ENCODE measurements at regions not wholly inside any gene's neighbourhood (a gene's known extent, or its start where the extent isn't known, plus 50 kb on each side); places are given as distances from the start of the nearest gene placed in this dataset.
"Not testable (repeated sequence)": the region's sequence is repeated elsewhere in the genome, so short reads cannot be mapped to it uniquely, and the experiment has no call there.

GRCh38 chr15:99454941-99455788 lies 110.6 kb upstream of the MEF2A start:
- H3K9me3 ChIP-seq = peaks cover 22% of the 10 kb centered on the region
- H3K4me2 ChIP-seq = peak overlapping the region; percentile 94
- H3K27ac ChIP-seq = peak overlapping the region; percentile 91
- no peak for TF ChIP-seq Cebpa-rat (IDR thresholded peaks at IDR 0.05)
- peaks cover 70% of the 10 kb centered on the region for H3K4me1 ChIP-seq
- no peaks in the 10 kb centered on the region for H4K20me1 ChIP-seq
- H3K27me3 ChIP-seq = no peaks in the 10 kb centered on the region
- H3K4me3 ChIP-seq = no peak overlapping the region
- H3K9ac ChIP-seq = peak overlapping the region; percentile 47
- H3K36me3 ChIP-seq = no peaks in the 10 kb centered on the region

GRCh38 chr15:99455789-99456160 lies 110.0 kb upstream of the MEF2A start:
- no peak overlapping the region for H3K9ac ChIP-seq
- H3K27me3 ChIP-seq = no peaks in the 10 kb centered on the region
- H3K27ac ChIP-seq = 0 out of 2 replicates have a peak overlapping the region, but pooled peaks have one; percentile 91
- H3K36me3 ChIP-seq = no peaks in the 10 kb centered on the region
- peak overlapping the region; percentile 94 for H3K4me2 ChIP-seq
- TF ChIP-seq Cebpa-rat (IDR thresholded peaks at IDR 0.05) = no peak
- peaks cover 67% of the 10 kb centered on the region for H3K4me1 ChIP-seq
- peaks cover 27% of the 10 kb centered on the region for H3K9me3 ChIP-seq
- no peak overlapping the region for H3K4me3 ChIP-seq
- no peaks in the 10 kb centered on the region for H4K20me1 ChIP-seq

GRCh38 chr15:99464137-99464536 lies 101.6 kb upstream of the MEF2A start:
- Histone ChIP-seq H3K27ac (no peak overlapping the region), H3K4me3 (no peak overlapping the region), H3K27me3 (no peaks in the 10 kb centered on the region), H3K4me2 (no peak overlapping the region), H3K9ac (no peak overlapping the region), H3K4me1 (peaks cover 11% of the 10 kb centered on the region; the same call in 1 of the 2 replicates), H4K20me1 (no peaks in the 10 kb centered on the region), H3K9me3 (peaks cover 55% of the 10 kb centered on the region), H3K36me3 (no peaks in the 10 kb centered on the region)
- TF ChIP-seq Cebpa-rat (IDR thresholded peaks at IDR 0.05) = no peak

GRCh38 chr15:99466701-99467337 lies 99.0 kb upstream of the MEF2A start:
- H3K9me3 ChIP-seq = peaks cover 41% of the 10 kb centered on the region
- H3K27ac ChIP-seq = peak overlapping the region; percentile 16; the same call in 1 of the 2 replicates
- no peak overlapping the region for H3K4me3 ChIP-seq
- H3K9ac ChIP-seq = no peak overlapping the region
- no peaks in the 10 kb centered on the region for H4K20me1 ChIP-seq
- no peak overlapping the region for H3K4me2 ChIP-seq
- no peaks in the 10 kb centered on the region for H3K4me1 ChIP-seq
- no peaks in the 10 kb centered on the region for H3K27me3 ChIP-seq
- H3K36me3 ChIP-seq = no peaks in the 10 kb centered on the region
- TF ChIP-seq Cebpa-rat (IDR thresholded peaks at IDR 0.05) = no peak

- no peak for TF ChIP-seq Cebpa-rat (IDR thresholded peaks at IDR 0.05)
- Histone ChIP-seq H3K4me1 (no peaks in the 10 kb centered on the region), H3K4me3 (no peak overlapping the region), H3K27ac (peak overlapping the region; percentile 16; the same call in 1 of the 2 replicates), H3K27me3 (no peaks in the 10 kb centered on the region), H3K9ac (no peak overlapping the region), H3K4me2 (no peak overlapping the region), H4K20me1 (no peaks in the 10 kb centered on the region), H3K36me3 (no peaks in the 10 kb centered on the region), H3K9me3 (peaks cover 36% of the 10 kb centered on the region)
These were observed 98.5 kb upstream of the MEF2A start for GRCh38 chr15:99467338-99467720.

- peaks cover 6% of the 10 kb centered on the region for H3K4me1 ChIP-seq
- no peak overlapping the region for H3K4me3 ChIP-seq
- H3K9ac ChIP-seq = no peak overlapping the region
- no peaks in the 10 kb centered on the region for H3K36me3 ChIP-seq
- peaks cover 36% of the 10 kb centered on the region for H3K9me3 ChIP-seq
- no peak overlapping the region for H3K4me2 ChIP-seq
- TF ChIP-seq Cebpa-rat (IDR thresholded peaks at IDR 0.05) = no peak
- H4K20me1 ChIP-seq = no peaks in the 10 kb centered on the region
- H3K27ac ChIP-seq = no peak overlapping the region
- H3K27me3 ChIP-seq = no peaks in the 10 kb centered on the region
These were observed 97.8 kb upstream of the MEF2A start for GRCh38 chr15:99467853-99468464.

GRCh38 chr15:99470204-99470603 lies 95.6 kb upstream of the MEF2A start:
- H3K4me3 ChIP-seq, H3K27ac ChIP-seq, H3K27me3 ChIP-seq, H3K4me2 ChIP-seq, H4K20me1 ChIP-seq, H3K36me3 ChIP-seq, H3K9ac ChIP-seq: not testable (repeated sequence)
- peaks cover 15% of the 10 kb centered on the region for H3K9me3 ChIP-seq
- H3K4me1 ChIP-seq = peaks cover 28% of the 10 kb centered on the region

- Histone ChIP-seq H3K4me2 (peak overlapping the region; percentile 77), H3K27me3 (no peaks in the 10 kb centered on the region), H3K9me3 (peaks cover 2% of the 10 kb centered on the region), H3K27ac (peak overlapping the region; percentile 83), H4K20me1 (no peaks in the 10 kb centered on the region), H3K9ac (no peak overlapping the region), H3K4me1 (peaks cover 52% of the 10 kb centered on the region), H3K36me3 (no peaks in the 10 kb centered on the region), H3K4me3 (no peak overlapping the region)
- no peak for TF ChIP-seq Cebpa-rat (IDR thresholded peaks at IDR 0.05)
These were observed 93.2 kb upstream of the MEF2A start for GRCh38 chr15:99472416-99473145.

- peak overlapping the region; percentile 77 for H3K4me2 ChIP-seq
- H3K36me3 ChIP-seq = no peaks in the 10 kb centered on the region
- no peaks in the 10 kb centered on the region for H4K20me1 ChIP-seq
- no peaks in the 10 kb centered on the region for H3K27me3 ChIP-seq
- H3K9ac ChIP-seq = peak overlapping the region; percentile 65
- TF ChIP-seq Cebpa-rat (IDR thresholded peaks at IDR 0.05) = no peak
- peak overlapping the region; percentile 83 for H3K27ac ChIP-seq
- no peak overlapping the region for H3K4me3 ChIP-seq
- no peaks in the 10 kb centered on the region for H3K9me3 ChIP-seq
- H3K4me1 ChIP-seq = peaks cover 69% of the 10 kb centered on the region
These were observed 91.5 kb upstream of the MEF2A start for GRCh38 chr15:99473981-99474906.

All from BLaER1 (cell line).